H9 (cell line): ENCODE measurements at regions not wholly inside any gene's neighbourhood (a gene's known extent, or its start where the extent isn't known, plus 50 kb on each side); places are given as distances from the start of the nearest gene placed in this dataset.

ENCODE experiments used
- DNase-seq: peaks from one replicate; pipeline ENCODE4 v3.0.0-alpha.2; 2017
- H2AFZ ChIP-seq: one replicate; pipeline ENCODE4 v1.6.1; 2013; ENCODE audit warnings: mild to moderate bottlenecking, low read length, control low read depth, moderate library complexity
- H2AK5ac ChIP-seq: 2 replicates; pipeline ENCODE4 v1.6.1; 2013; ENCODE audit warnings: low read length, control low read depth, mixed read lengths; ENCODE audit not compliant: insufficient read length
- H2BK120ac ChIP-seq: one replicate; pipeline ENCODE4 v1.6.1; 2013; ENCODE audit warnings: low read depth, mild to moderate bottlenecking, low read length, control low read depth, inconsistent platforms; ENCODE audit not compliant: poor library complexity, severe bottlenecking
- H2BK12ac ChIP-seq: 2 replicates; pipeline ENCODE4 v1.6.1; 2013; ENCODE audit warnings: low read length, control low read depth, mixed read lengths, low read depth; ENCODE audit not compliant: insufficient read length
- H2BK15ac ChIP-seq: 2 replicates; pipeline ENCODE4 v1.6.1; 2013; ENCODE audit warnings: low read depth, low read length, control low read depth
- H2BK20ac ChIP-seq: one replicate; pipeline ENCODE4 v1.6.1; 2013; ENCODE audit warnings: low read depth, mild to moderate bottlenecking, low read length, control low read depth, inconsistent platforms; ENCODE audit not compliant: poor library complexity, severe bottlenecking
- H2BK5ac ChIP-seq: 2 replicates; pipeline ENCODE4 v1.6.1; 2013; ENCODE audit warnings: low read length, control low read depth, mixed read lengths; ENCODE audit not compliant: insufficient read length
- H3K14ac ChIP-seq: 2 replicates; pipeline ENCODE4 v1.6.1; 2013; ENCODE audit warnings: low read length, control low read depth; ENCODE audit not compliant: insufficient read depth
- H3K18ac ChIP-seq: 2 replicates; pipeline ENCODE4 v1.6.1; 2013; ENCODE audit warnings: low read depth, mild to moderate bottlenecking, mixed read lengths, low read length, control low read depth; ENCODE audit not compliant: insufficient read length
- H3K23ac ChIP-seq: 2 replicates; pipeline ENCODE4 v1.6.1; 2013; ENCODE audit warnings: low read length, control low read depth, mixed read lengths, low read depth; ENCODE audit not compliant: insufficient read length
- H3K23me2 ChIP-seq: 2 replicates; pipeline ENCODE4 v1.6.1; 2013; ENCODE audit warnings: low read depth, mild to moderate bottlenecking, mixed read lengths, low read length, control low read depth; ENCODE audit not compliant: insufficient read length, poor library complexity, severe bottlenecking
- H3K27ac ChIP-seq: 2 replicates; pipeline ENCODE4 v1.5.1; 2013; ENCODE audit warnings: low read length, control low read depth, mixed read lengths, low read depth; ENCODE audit not compliant: insufficient read length
- H3K27me3 ChIP-seq: 2 replicates; pipeline ENCODE4 v1.6.1; 2013; ENCODE audit warnings: low read length, control low read depth, inconsistent platforms; ENCODE audit not compliant: insufficient read depth
- H3K4ac ChIP-seq: 2 replicates; pipeline ENCODE4 v1.6.1; 2013; ENCODE audit warnings: low read depth, mild to moderate bottlenecking, control low read depth, inconsistent platforms, low read length, moderate library complexity
- H3K4me1 ChIP-seq: 2 replicates; pipeline ENCODE4 v1.6.1; 2013; ENCODE audit warnings: low read length, control low read depth, inconsistent platforms; ENCODE audit not compliant: insufficient read depth
- H3K4me2 ChIP-seq: 2 replicates; pipeline ENCODE4 v1.6.1; 2013; ENCODE audit warnings: low read length, control low read depth, mixed read lengths; ENCODE audit not compliant: insufficient read length, insufficient read depth
- H3K56ac ChIP-seq: 2 replicates; pipeline ENCODE4 v1.6.1; 2013; ENCODE audit warnings: low read depth, mild to moderate bottlenecking, mixed read lengths, low read length, control low read depth; ENCODE audit not compliant: insufficient read length
- H3K79me1 ChIP-seq: 2 replicates; pipeline ENCODE4 v1.6.1; 2013; ENCODE audit warnings: low read depth, mild to moderate bottlenecking, moderate library complexity, low read length, control low read depth, inconsistent platforms; ENCODE audit not compliant: insufficient read depth, poor library complexity, severe bottlenecking
- H3K79me2 ChIP-seq: 2 replicates; pipeline ENCODE4 v1.6.1; 2013; ENCODE audit warnings: low read length, control low read depth, inconsistent platforms; ENCODE audit not compliant: insufficient read depth
- H3K9ac ChIP-seq: 2 replicates; pipeline ENCODE4 v1.6.1; 2013; ENCODE audit warnings: low read length, control low read depth, mixed read lengths; ENCODE audit not compliant: insufficient read length; ENCODE audit errors: extremely low read depth
- H3K9me3 ChIP-seq: one replicate; pipeline ENCODE4 v1.6.1; 2013; ENCODE audit warnings: low read depth, low read length, inconsistent platforms; ENCODE audit not compliant: control insufficient read depth
- H3T11ph ChIP-seq: one replicate; pipeline ENCODE4 v1.6.1; 2013; ENCODE audit warnings: mild to moderate bottlenecking, low read length, control low read depth, inconsistent platforms
- H4K20me1 ChIP-seq: one replicate; pipeline ENCODE4 v1.6.1; 2013; ENCODE audit not compliant: control insufficient read depth, insufficient read length, insufficient read depth
- H4K5ac ChIP-seq: 2 replicates; pipeline ENCODE4 v1.6.1; 2013; ENCODE audit warnings: low read depth, mild to moderate bottlenecking, mixed read lengths, low read length, control low read depth; ENCODE audit not compliant: insufficient read length
- H4K8ac ChIP-seq: replicated peaks from 2 replicates; pipeline ENCODE4 v1.6.1; 2013; ENCODE audit warnings: low read length, control low read depth, mixed read lengths, low read depth; ENCODE audit not compliant: insufficient read length
- H4K91ac ChIP-seq: 2 replicates; pipeline ENCODE4 v1.6.1; 2013; ENCODE audit warnings: low read depth, mild to moderate bottlenecking, moderate library complexity, mixed read lengths, low read length, control low read depth; ENCODE audit not compliant: insufficient read length
- H3K27ac Mint-ChIP-seq, 3 experiments: 2 replicates in 2 of 3; 3 replicates in 1 of 3; pipeline ENCODE4 v1.8.0; 2020 to 2021; ENCODE audit warnings: mixed read lengths in 3 of 3, mild to moderate bottlenecking in 1 of 3, moderate library complexity in 1 of 3
- H3K27me3 Mint-ChIP-seq: 2 replicates; pipeline ENCODE4 v1.8.0; 2021; ENCODE audit warnings: low read depth, mild to moderate bottlenecking, moderate library complexity, mixed read lengths
- H3K36me3 Mint-ChIP-seq, 3 experiments: 2 replicates in 2 of 3; 3 replicates in 1 of 3; pipeline ENCODE4 v1.8.0; 2020 to 2021; ENCODE audit warnings: low read depth in 3 of 3, mixed read lengths in 3 of 3; ENCODE audit not compliant: insufficient read depth in 1 of 3
- H3K4me1 Mint-ChIP-seq, 2 experiments: 2 replicates each; pipeline ENCODE4 v1.8.0; 2020; ENCODE audit warnings: mixed read lengths in 2 of 2
- H3K4me3 Mint-ChIP-seq, 2 experiments: 2 replicates in 1 of 2; 3 replicates in 1 of 2; pipeline ENCODE4 v1.8.0; 2020 to 2021; ENCODE audit warnings: mild to moderate bottlenecking in 2 of 2, mixed read lengths in 2 of 2, moderate library complexity in 1 of 2
- H3K9me3 Mint-ChIP-seq, 2 experiments: 2 replicates in 1 of 2; 3 replicates in 1 of 2; pipeline ENCODE4 v1.8.0; 2020; ENCODE audit warnings: mild to moderate bottlenecking in 2 of 2, mixed read lengths in 2 of 2, moderate library complexity in 1 of 2
- WGBS: extraction: QIAGEN DNeasy Blood & Tissue Kit; methylation state at CpG from one replicate; pipeline ENCODE4 v1.1.7; 2013; ENCODE audit warnings: missing lambda C conversion rate, low lambda C conversion rate, mixed read lengths; ENCODE audit not compliant: insufficient read length; ENCODE audit errors: extremely low coverage; 5-methylcytosine and 5-hydroxymethylcytosine counted together
- TF ChIP-seq, protein P1 (sequence below): fragments of 200-600 bp; sonication (generic); conservative IDR thresholded peaks from 3 replicates; pipeline ENCODE4 v1.8.0; 2021; ENCODE audit warnings: antibody characterized with exemption, mild to moderate bottlenecking

DNA sequence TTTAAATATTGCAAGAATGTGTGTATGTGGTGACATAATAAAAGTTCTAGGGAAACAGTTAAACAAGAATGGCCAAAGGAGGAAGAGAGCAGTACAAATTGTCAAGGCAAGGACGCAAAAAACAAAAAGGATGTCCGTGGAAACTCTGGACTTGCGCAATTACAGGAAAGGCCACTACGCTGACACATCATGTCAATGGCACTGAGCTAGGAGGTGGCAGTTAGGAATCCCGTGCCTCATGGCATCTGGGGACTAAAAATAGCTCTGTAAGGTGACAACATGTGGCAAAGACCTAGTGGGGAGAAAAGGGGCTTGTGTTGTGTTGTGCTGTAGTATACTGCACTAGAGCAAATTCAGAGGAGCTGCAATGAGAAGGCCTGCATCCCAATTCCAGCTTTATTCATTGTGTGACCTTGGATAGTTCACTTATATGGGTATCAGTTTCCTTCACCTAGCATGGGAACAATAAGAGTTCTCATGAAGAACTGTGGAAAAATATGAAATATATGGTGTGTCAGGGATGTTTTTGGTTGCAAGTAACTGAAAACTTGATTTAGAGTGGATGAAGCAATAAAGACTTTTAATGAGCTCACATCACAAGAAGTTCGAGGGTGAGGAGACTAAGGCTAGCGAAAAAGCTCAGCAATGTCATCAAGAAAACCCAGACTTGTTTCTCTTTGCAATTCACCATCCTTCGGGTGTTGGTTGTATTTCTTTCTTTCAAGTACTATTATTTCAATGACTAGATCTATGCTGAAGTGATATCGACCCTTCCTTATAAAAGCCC, 124.1 kb upstream of the STC2 start:
- Histone ChIP-seq H3T11ph (no peak overlapping the region), H3K14ac (no peak overlapping the region), H3K4me1 (no peaks in the 10 kb centered on the region), H4K8ac (no peak overlapping the region), H4K91ac (no peak overlapping the region), H2BK15ac (no peak overlapping the region), H2BK5ac (no peak overlapping the region), H3K23ac (no peak overlapping the region), H3K4me2 (no peak overlapping the region), H3K18ac (no peak overlapping the region), H2BK12ac (no peak overlapping the region), H3K79me1 (no peaks in the 10 kb centered on the region), H3K9ac (no peak overlapping the region), H4K5ac (no peak overlapping the region), H3K9me3 (no peaks in the 10 kb centered on the region), H3K79me2 (no peaks in the 10 kb centered on the region), H2AFZ (no peak overlapping the region), H2BK120ac (no peak overlapping the region), H3K23me2 (no peaks in the 10 kb centered on the region), H2BK20ac (no peak overlapping the region), H3K27ac (no peak overlapping the region), H3K4ac (no peak overlapping the region), H3K56ac (no peak overlapping the region), H2AK5ac (no peak overlapping the region), H3K27me3 (no peaks in the 10 kb centered on the region), H4K20me1 (no peaks in the 10 kb centered on the region)
- H3K4me3 Mint-ChIP-seq: no peak overlapping the region
- WGBS: no CpG with 5 or more reads among the region's 9 CpGs
- TF ChIP-seq, protein P1, sequence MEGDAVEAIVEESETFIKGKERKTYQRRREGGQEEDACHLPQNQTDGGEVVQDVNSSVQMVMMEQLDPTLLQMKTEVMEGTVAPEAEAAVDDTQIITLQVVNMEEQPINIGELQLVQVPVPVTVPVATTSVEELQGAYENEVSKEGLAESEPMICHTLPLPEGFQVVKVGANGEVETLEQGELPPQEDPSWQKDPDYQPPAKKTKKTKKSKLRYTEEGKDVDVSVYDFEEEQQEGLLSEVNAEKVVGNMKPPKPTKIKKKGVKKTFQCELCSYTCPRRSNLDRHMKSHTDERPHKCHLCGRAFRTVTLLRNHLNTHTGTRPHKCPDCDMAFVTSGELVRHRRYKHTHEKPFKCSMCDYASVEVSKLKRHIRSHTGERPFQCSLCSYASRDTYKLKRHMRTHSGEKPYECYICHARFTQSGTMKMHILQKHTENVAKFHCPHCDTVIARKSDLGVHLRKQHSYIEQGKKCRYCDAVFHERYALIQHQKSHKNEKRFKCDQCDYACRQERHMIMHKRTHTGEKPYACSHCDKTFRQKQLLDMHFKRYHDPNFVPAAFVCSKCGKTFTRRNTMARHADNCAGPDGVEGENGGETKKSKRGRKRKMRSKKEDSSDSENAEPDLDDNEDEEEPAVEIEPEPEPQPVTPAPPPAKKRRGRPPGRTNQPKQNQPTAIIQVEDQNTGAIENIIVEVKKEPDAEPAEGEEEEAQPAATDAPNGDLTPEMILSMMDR: no peak
- no peak overlapping the region for H3K27ac Mint-ChIP-seq
- no peaks in the 10 kb centered on the region for H3K36me3 Mint-ChIP-seq
- H3K9me3 Mint-ChIP-seq: no peaks in the 10 kb centered on the region
- no peak for DNase-seq
- peaks cover 8% of the 10 kb centered on the region; the same call in 1 of the 2 replicates for H3K27me3 Mint-ChIP-seq
- H3K4me1 Mint-ChIP-seq: peaks cover 4 to 7% of the 10 kb centered on the region in 2 experiments
